Hepatocyte (in vitro differentiated cells): ENCODE measurements at regions not wholly inside any gene's neighbourhood (a gene's known extent, or its start where the extent isn't known, plus 50 kb on each side); places are given as distances from the start of the nearest gene placed in this dataset.

Source experiments
- DNase-seq: peaks from one replicate; pipeline ENCODE4 v3.0.0-alpha.2; 2016; ENCODE audit warnings: low spot score
- H2AFZ ChIP-seq: fragments of 200-600 bp; sonication (generic); 2 replicates; pipeline ENCODE4 v1.6.0; 2016; ENCODE audit warnings: antibody characterized with exemption, mild to moderate bottlenecking
- H3K27ac ChIP-seq: fragments of 200-600 bp; sonication (generic); 2 replicates; pipeline ENCODE4 v1.5.1; 2016; ENCODE audit warnings: mild to moderate bottlenecking
- H3K27me3 ChIP-seq: fragments of 200-600 bp; sonication (generic); 2 replicates; pipeline ENCODE4 v1.6.1; 2016
- H3K36me3 ChIP-seq: fragments of 200-600 bp; sonication (generic); replicated peaks from 2 replicates; pipeline ENCODE4 v1.5.1; 2016; ENCODE audit warnings: low read depth; ENCODE audit not compliant: insufficient read depth
- H3K4me1 ChIP-seq: fragments of 200-600 bp; sonication (generic); 2 replicates; pipeline ENCODE4 v1.5.1; 2016; ENCODE audit warnings: mild to moderate bottlenecking, moderate library complexity; ENCODE audit not compliant: insufficient read depth
- H3K4me2 ChIP-seq: fragments of 200-600 bp; sonication (generic); 2 replicates; pipeline ENCODE4 v1.6.0; 2016
- H3K4me3 ChIP-seq: fragments of 200-600 bp; sonication (generic); 2 replicates; pipeline ENCODE4 v1.5.1; 2016; ENCODE audit warnings: mild to moderate bottlenecking
- H3K79me2 ChIP-seq: fragments of 200-600 bp; sonication (generic); 2 replicates; pipeline ENCODE4 v1.6.0; 2017; ENCODE audit warnings: mild to moderate bottlenecking
- H3K9me2 ChIP-seq: fragments of 200-600 bp; sonication (generic); replicated peaks from 2 replicates; pipeline ENCODE4 v1.6.0; 2017; ENCODE audit warnings: mild to moderate bottlenecking; ENCODE audit not compliant: insufficient read depth
- H3K9me3 ChIP-seq: fragments of 200-600 bp; sonication (generic); 2 replicates; pipeline ENCODE4 v1.5.1; 2016; ENCODE audit warnings: low read depth, mild to moderate bottlenecking
- H4K20me1 ChIP-seq: fragments of 200-600 bp; sonication (generic); 2 replicates; pipeline ENCODE4 v1.6.0; 2016; ENCODE audit warnings: mild to moderate bottlenecking; ENCODE audit not compliant: insufficient read depth, poor library complexity, severe bottlenecking
- EZH2 ChIP-seq: fragments of 200-600 bp; sonication (generic); IDR thresholded peaks from 2 replicates; pipeline ENCODE4 v1.6.1; 2016; ENCODE audit warnings: antibody characterized with exemption, mild to moderate bottlenecking, borderline replicate concordance
- EZH2phosphoT487 ChIP-seq: fragments of 200-600 bp; sonication (generic); IDR thresholded peaks from one replicate; pipeline ENCODE4 v1.6.1; 2018; ENCODE audit warnings: antibody characterized with exemption, mild to moderate bottlenecking, low read depth, moderate library complexity; ENCODE audit not compliant: unreplicated experiment, severe bottlenecking
- WGBS: methylation state at CpG from one replicate; pipeline ENCODE4 v1.1.6; 2016; ENCODE audit warnings: low lambda C conversion rate; ENCODE audit errors: missing lambda C conversion rate; 5-methylcytosine and 5-hydroxymethylcytosine counted together
- TF ChIP-seq, protein P1 (sequence below): fragments of 200-600 bp; sonication (generic); IDR thresholded peaks from 2 replicates; pipeline ENCODE4 v1.5.1; 2016; ENCODE audit warnings: antibody characterized with exemption, mild to moderate bottlenecking; ENCODE audit not compliant: poor library complexity

DNA sequence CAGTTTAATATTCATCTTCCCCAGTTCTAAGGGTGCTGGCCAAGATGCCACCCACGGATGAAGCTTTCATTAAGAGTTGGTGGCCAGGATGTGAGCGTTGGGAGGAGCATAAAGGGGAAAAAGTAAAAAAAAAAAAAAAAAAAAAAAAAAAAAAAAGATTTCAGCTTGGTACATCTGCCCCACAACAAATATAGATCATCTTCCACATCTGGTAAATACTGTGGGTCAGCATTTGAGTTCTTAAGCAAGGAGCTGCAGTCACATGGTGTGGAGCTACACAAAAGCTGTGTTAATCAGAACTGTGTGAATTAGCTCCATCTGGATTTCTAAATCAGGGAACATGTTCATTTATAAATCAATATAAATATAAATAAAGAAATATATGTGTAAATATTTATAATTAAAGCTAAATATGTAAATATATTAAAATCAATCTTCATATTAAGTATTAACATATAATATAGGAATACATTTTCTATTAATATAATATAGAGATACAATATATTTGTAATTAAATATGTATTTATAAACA lies 262.3 kb downstream of the NUAK1 start:
- Histone ChIP-seq H3K9me3 (no peaks in the 10 kb centered on the region), H3K4me2 (no peak overlapping the region), H3K4me1 (no peaks in the 10 kb centered on the region), H3K4me3 (no peak overlapping the region), H2AFZ (no peak overlapping the region), H4K20me1 (no peaks in the 10 kb centered on the region), H3K36me3 (no peaks in the 10 kb centered on the region), H3K27ac (no peak overlapping the region), H3K9me2 (no peaks in the 10 kb centered on the region), H3K79me2 (no peaks in the 10 kb centered on the region), H3K27me3 (no peaks in the 10 kb centered on the region)
- TF ChIP-seq, protein P1, sequence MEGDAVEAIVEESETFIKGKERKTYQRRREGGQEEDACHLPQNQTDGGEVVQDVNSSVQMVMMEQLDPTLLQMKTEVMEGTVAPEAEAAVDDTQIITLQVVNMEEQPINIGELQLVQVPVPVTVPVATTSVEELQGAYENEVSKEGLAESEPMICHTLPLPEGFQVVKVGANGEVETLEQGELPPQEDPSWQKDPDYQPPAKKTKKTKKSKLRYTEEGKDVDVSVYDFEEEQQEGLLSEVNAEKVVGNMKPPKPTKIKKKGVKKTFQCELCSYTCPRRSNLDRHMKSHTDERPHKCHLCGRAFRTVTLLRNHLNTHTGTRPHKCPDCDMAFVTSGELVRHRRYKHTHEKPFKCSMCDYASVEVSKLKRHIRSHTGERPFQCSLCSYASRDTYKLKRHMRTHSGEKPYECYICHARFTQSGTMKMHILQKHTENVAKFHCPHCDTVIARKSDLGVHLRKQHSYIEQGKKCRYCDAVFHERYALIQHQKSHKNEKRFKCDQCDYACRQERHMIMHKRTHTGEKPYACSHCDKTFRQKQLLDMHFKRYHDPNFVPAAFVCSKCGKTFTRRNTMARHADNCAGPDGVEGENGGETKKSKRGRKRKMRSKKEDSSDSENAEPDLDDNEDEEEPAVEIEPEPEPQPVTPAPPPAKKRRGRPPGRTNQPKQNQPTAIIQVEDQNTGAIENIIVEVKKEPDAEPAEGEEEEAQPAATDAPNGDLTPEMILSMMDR, result no peak
- TF ChIP-seq EZH2 (no peak), EZH2phosphoT487 (no peak)
- WGBS, result 73% methylated on average over 2 of the region's 2 CpGs
- no peak for DNase-seq

DNA sequence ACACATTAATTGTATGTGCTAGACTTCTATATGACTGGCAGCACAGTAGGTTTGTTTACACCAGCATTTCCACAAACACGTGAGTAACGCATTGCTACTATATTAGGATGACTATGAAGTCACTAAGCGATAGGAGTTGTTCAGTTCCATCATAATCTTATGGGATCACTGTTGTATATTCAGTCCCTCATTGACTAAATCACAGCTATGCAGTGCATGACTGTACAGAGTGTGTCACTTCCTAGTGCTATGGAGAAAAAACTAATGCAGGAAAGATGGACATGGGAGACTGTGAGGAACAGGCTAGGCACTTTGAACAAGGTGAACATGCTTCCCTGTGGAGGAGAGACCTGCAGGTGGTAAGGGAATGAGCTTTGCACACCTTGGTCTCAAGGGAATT lies 259.8 kb downstream of the NUAK1 start:
- Histone ChIP-seq H3K9me2 (no peaks in the 10 kb centered on the region), H3K4me1 (no peaks in the 10 kb centered on the region), H3K36me3 (no peaks in the 10 kb centered on the region), H3K27me3 (no peaks in the 10 kb centered on the region), H4K20me1 (no peaks in the 10 kb centered on the region), H3K9me3 (no peaks in the 10 kb centered on the region), H3K4me3 (no peak overlapping the region), H2AFZ (no peak overlapping the region), H3K27ac (no peak overlapping the region), H3K79me2 (no peaks in the 10 kb centered on the region), H3K4me2 (no peak overlapping the region)
- TF ChIP-seq EZH2, result no peak
- TF ChIP-seq EZH2phosphoT487, result no peak
- TF ChIP-seq, protein P1, result no peak
- DNase-seq, result no peak
- 97% methylated on average over 3 of the region's 3 CpGs for WGBS

DNA sequence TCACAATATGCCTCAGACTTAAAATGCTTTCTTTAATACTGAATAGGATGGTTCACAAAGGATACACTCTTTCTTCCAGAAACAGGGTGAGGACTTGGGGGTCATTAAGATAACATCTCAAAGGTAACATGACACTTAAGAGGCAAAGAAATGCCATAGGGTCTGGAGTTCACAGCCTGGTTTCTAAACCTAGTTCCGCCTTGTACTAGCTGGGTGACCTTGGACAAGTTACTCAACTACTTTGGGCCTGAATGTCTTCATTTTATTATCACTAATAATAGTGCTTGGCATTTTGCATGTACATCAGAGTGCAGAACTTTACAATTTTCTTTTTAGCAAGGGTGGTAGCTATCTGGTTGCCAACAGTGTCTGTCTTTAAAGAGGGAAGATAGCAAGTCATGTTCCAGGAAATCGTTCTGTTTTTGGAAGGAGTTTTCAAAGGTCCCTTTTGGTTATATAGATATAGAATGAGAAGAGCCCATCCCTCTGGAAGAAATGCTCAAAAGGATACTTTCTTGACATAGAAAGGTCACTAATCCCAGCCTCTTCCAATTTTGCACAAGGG lies 257.8 kb downstream of the NUAK1 start:
- Histone ChIP-seq H4K20me1 (no peaks in the 10 kb centered on the region), H3K4me2 (no peak overlapping the region), H3K9me2 (no peaks in the 10 kb centered on the region), H3K27ac (no peak overlapping the region), H3K9me3 (no peaks in the 10 kb centered on the region), H3K36me3 (no peaks in the 10 kb centered on the region), H3K4me3 (no peak overlapping the region), H2AFZ (no peak overlapping the region), H3K4me1 (no peaks in the 10 kb centered on the region), H3K79me2 (no peaks in the 10 kb centered on the region), H3K27me3 (no peaks in the 10 kb centered on the region)
- WGBS, result 93% methylated on average over 2 of the region's 2 CpGs
- TF ChIP-seq EZH2, result no peak
- TF ChIP-seq, protein P1, result no peak
- TF ChIP-seq EZH2phosphoT487, result no peak
- DNase-seq, result no peak

DNA sequence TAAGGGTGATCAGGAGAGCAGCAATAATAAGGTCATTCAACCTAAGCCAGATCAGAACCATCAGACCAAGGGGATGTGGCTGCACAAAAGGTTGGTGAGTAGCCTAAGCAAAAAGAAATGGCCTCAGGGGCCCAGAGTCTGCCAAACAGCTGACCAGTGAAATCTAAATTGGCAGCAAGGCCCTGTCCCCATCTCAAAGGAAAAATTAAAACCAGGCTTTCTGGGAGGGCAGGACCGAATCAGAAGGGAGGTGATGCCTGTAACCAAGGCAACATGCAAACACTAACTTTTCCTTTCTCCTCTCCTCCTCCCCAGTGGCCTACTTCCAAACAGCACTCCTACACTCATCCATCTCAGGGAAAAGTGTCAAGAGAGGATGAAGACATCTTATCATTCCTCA lies 256.4 kb downstream of the NUAK1 start:
- WGBS, result 55% methylated on average over 1 of the region's 1 CpG
- TF ChIP-seq, protein P1, result no peak
- no peak for TF ChIP-seq EZH2phosphoT487
- no peak for TF ChIP-seq EZH2
- no peak overlapping the region for H3K4me2 ChIP-seq
- H3K4me3 ChIP-seq, result no peak overlapping the region
- H3K9me3 ChIP-seq, result no peaks in the 10 kb centered on the region
- H3K27ac ChIP-seq, result no peak overlapping the region
- no peaks in the 10 kb centered on the region for H3K36me3 ChIP-seq
- no peaks in the 10 kb centered on the region for H3K9me2 ChIP-seq
- no peak for DNase-seq
- H3K79me2 ChIP-seq, result no peaks in the 10 kb centered on the region
- H2AFZ ChIP-seq, result no peak overlapping the region
- no peaks in the 10 kb centered on the region for H4K20me1 ChIP-seq
- H3K27me3 ChIP-seq, result no peaks in the 10 kb centered on the region
- no peaks in the 10 kb centered on the region for H3K4me1 ChIP-seq
